Lung (tissue), 11 donors: ENCODE measurements at regions not wholly inside any gene's neighbourhood (a gene's known extent, or its start where the extent isn't known, plus 50 kb on each side); places are given as distances from the start of the nearest gene placed in this dataset.

Source experiments
- ATAC-seq: fragments of 200-7000 bp; cut with Tn5 transposase; one replicate; pipeline ENCODE4 v1.9.1; 2020; ENCODE audit warnings: moderate number of reproducible peaks; ENCODE audit not compliant: insufficient read depth, low FRiP score
- DNase-seq, 3 donors: peaks; one replicate each; pipeline ENCODE4 v3.0.0-alpha.2; 2013 to 2017
- H3K27ac ChIP-seq, 2 donors: one replicate each; pipeline ENCODE4 v1.5.1; 2013; ENCODE audit warnings: mild to moderate bottlenecking in 2 of 2, moderate library complexity in 2 of 2, control low read depth in 1 of 2, inconsistent platforms in 1 of 2, low read depth in 1 of 2, low read length in 1 of 2
- H3K27me3 ChIP-seq, 3 donors: one replicate each; pipeline ENCODE4 v1.5.1; 2013; ENCODE audit warnings: low read length in 2 of 3; ENCODE audit not compliant: control insufficient read depth in 3 of 3, insufficient read depth in 3 of 3
- H3K36me3 ChIP-seq, 4 donors: one replicate each; pipeline ENCODE4 v1.5.1; 2013; ENCODE audit warnings: low read length in 4 of 4, mild to moderate bottlenecking in 1 of 4, moderate library complexity in 1 of 4; ENCODE audit not compliant: control insufficient read depth in 4 of 4, insufficient read depth in 4 of 4
- H3K4me1 ChIP-seq, 5 donors: one replicate each; pipeline ENCODE4 v1.5.1; 2013; ENCODE audit warnings: low read length in 5 of 5, mild to moderate bottlenecking in 2 of 5, moderate library complexity in 1 of 5; ENCODE audit not compliant: control insufficient read depth in 5 of 5, insufficient read depth in 5 of 5
- H3K4me3 ChIP-seq: one replicate; pipeline ENCODE4 v1.5.1; 2013; ENCODE audit warnings: mild to moderate bottlenecking, control low read depth, moderate library complexity
- H3K9ac ChIP-seq, 2 donors: one replicate each; pipeline ENCODE4 v1.5.1; 2013; ENCODE audit warnings: low read length in 2 of 2, control low read depth in 1 of 2; ENCODE audit not compliant: insufficient read depth in 1 of 2
- H3K9me3 ChIP-seq, 4 donors: one replicate each; pipeline ENCODE4 v1.5.1; 2013; ENCODE audit warnings: low read length in 3 of 4, mild to moderate bottlenecking in 1 of 4, moderate library complexity in 1 of 4; ENCODE audit not compliant: control insufficient read depth in 4 of 4, insufficient read depth in 3 of 4
- CTCF ChIP-seq: IDR thresholded peaks from 2 replicates; pipeline ENCODE4 v1.5.1; 2012; ENCODE audit warnings: mild to moderate bottlenecking; ENCODE audit errors: control extremely low read depth, extremely low read depth
- WGBS, 2 donors: extraction: QIAGEN DNeasy Blood & Tissue Kit; methylation state at CpG; one replicate each; pipeline ENCODE4 v1.1.7; 2013; 5-methylcytosine and 5-hydroxymethylcytosine counted together
- donor health status: control.
- donor health status: control.
- donor health status: Bipolar disorder and iron deficiency.
- donor health status: healthy.
- donor health status: DM: yes; HTN: yes; CAD: no.

- Histone ChIP-seq H3K9me3 (no peaks in the 10 kb centered on the region), H3K27me3 (no peaks in the 10 kb centered on the region), H3K9ac (no peak overlapping the region), H3K4me3 (no peak overlapping the region), H3K4me1 (no peaks in the 10 kb centered on the region), H3K36me3 (no peaks in the 10 kb centered on the region), H3K27ac (no peak overlapping the region)
- ATAC-seq (no peak), DNase-seq (no peak)
- 57 to 62% methylated on average over 1 of the region's 1 CpG for WGBS, 2 donors
- TF ChIP-seq CTCF = no peak
These were observed 202.3 kb upstream of the RXFP2 start for GRCh38 chr13:31537052-31537451.

- ATAC-seq = no peak
- TF ChIP-seq CTCF = no peak
- DNase-seq = peak; percentile 34 to 57 (median 41)
- 39 to 47% methylated on average over 6 of the region's 6 CpGs for WGBS, 2 donors
- no peaks in the 10 kb centered on the region for H3K9me3 ChIP-seq
- H3K27me3 ChIP-seq = no peaks in the 10 kb centered on the region
- H3K27ac ChIP-seq = no peak overlapping the region
- H3K36me3 ChIP-seq = no peaks in the 10 kb centered on the region
- H3K4me3 ChIP-seq = no peak overlapping the region
- no peak overlapping the region for H3K9ac ChIP-seq
- H3K4me1 ChIP-seq = no peaks in the 10 kb centered on the region
These were observed 201.0 kb upstream of the RXFP2 start for GRCh38 chr13:31538067-31539042.

GRCh38 chr13:31540281-31540680 lies 199.0 kb upstream of the RXFP2 start:
- Histone ChIP-seq H3K9me3 (no peaks in the 10 kb centered on the region), H3K27me3 (no peaks in the 10 kb centered on the region), H3K9ac (no peak overlapping the region), H3K36me3 (no peaks in the 10 kb centered on the region), H3K4me3 (no peak overlapping the region), H3K4me1 (no peaks in the 10 kb centered on the region), H3K27ac (no peak overlapping the region)
- ATAC-seq (no peak), DNase-seq (no peak)
- WGBS, 2 donors = 70 to 73% methylated on average over 2 of the region's 2 CpGs
- TF ChIP-seq CTCF = no peak
